ENCODE measurements at regions not wholly inside any gene's neighbourhood (a gene's known extent, or its start where the extent isn't known, plus 50 kb on each side); places are given as distances from the start of the nearest gene placed in this dataset.

DNA sequence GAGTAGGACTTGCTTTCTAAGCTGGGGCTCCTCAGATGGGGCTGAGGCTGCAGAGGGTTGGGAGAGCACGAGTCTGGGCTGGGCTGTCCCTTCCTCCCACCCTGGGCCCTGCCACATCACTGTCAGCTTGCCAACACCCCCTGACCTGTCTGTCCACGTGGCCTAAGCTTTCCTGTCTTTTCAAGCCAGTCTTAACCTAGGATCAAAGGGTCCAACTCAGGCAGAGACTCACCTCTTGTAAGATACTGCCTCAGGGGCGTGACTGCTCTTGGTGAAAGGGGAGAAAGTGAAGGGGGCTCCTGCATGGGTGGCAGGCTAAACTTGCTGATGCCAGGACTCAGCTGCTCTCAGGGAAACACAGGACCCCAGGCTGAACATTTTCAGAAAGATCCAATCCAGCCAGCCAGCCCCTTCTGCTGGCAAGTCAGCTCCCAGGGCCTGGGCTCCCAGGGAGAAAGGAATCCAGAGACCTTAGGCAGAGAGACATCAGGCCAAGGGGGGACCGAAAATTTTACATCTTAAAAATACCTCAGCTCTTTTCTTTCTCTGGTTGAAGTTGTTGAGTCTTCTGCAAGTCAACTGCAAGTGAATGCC lies 144.2 kb upstream of the ID2 start:
- DNase-seq: peak; percentile 39
- H3K4me3 Mint-ChIP-seq: no peak overlapping the region
- Histone ChIP-seq H3K9me3 (ENCODE audit: control insufficient read depth, low read length) (no peaks in the 10 kb centered on the region), H3K36me3 (ENCODE audit: control insufficient read depth, insufficient read depth, low read length) (no peaks in the 10 kb centered on the region), H3K4me3 (ENCODE audit: low read length) (no peak overlapping the region), H3K27ac (ENCODE audit: low read depth, low read length) (no peak overlapping the region), H3K27me3 (ENCODE audit: control insufficient read depth, insufficient read depth, low read length, poor library complexity, severe bottlenecking) (no peaks in the 10 kb centered on the region), H3K9ac (ENCODE audit: extremely low read depth, low read length, poor library complexity, severe bottlenecking) (no peak overlapping the region), H3K4me1 (ENCODE audit: control insufficient read depth, insufficient read depth, low read length) (peaks cover 16% of the 10 kb centered on the region)
- peaks cover 3% of the 10 kb centered on the region for H3K27me3 Mint-ChIP-seq (ENCODE audit: insufficient read depth)
- TF ChIP-seq, protein P1, sequence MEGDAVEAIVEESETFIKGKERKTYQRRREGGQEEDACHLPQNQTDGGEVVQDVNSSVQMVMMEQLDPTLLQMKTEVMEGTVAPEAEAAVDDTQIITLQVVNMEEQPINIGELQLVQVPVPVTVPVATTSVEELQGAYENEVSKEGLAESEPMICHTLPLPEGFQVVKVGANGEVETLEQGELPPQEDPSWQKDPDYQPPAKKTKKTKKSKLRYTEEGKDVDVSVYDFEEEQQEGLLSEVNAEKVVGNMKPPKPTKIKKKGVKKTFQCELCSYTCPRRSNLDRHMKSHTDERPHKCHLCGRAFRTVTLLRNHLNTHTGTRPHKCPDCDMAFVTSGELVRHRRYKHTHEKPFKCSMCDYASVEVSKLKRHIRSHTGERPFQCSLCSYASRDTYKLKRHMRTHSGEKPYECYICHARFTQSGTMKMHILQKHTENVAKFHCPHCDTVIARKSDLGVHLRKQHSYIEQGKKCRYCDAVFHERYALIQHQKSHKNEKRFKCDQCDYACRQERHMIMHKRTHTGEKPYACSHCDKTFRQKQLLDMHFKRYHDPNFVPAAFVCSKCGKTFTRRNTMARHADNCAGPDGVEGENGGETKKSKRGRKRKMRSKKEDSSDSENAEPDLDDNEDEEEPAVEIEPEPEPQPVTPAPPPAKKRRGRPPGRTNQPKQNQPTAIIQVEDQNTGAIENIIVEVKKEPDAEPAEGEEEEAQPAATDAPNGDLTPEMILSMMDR (conservative IDR thresholded peaks at IDR 0.05): no peak
- peaks cover 22% of the 10 kb centered on the region for H3K4me1 Mint-ChIP-seq
- 78 to 82% methylated on average over 1 to 4 of the region's 4 CpGs for WGBS, 2 experiments (ENCODE audit: insufficient coverage in 1 of 2, insufficient read length in 1 of 2)
- H3K36me3 Mint-ChIP-seq (ENCODE audit: low read depth): no peaks in the 10 kb centered on the region
- H3K9me3 Mint-ChIP-seq: no peaks in the 10 kb centered on the region
- H3K27ac Mint-ChIP-seq: no peak overlapping the region

DNA sequence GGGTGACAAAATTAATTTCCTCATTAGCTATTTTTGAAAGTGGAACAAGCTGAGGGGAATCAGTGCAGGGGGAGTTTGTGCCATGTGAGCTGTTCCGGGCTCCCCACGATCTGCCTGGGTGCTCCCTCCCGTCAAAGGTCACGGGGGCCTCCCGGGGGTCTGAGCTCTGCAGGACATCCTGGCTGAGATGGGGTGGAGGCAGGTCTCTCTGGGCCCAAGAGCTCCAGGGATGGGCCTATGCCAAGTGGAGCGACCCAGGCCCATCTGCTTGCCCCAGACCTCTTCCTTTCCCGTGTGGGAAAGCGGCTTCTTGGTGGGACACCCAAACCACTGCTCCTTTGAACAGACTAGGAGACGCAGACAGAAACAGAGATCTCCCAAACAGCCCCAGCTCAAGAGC lies 143.3 kb upstream of the ID2 start:
- TF ChIP-seq, protein P1 (conservative IDR thresholded peaks at IDR 0.05): no peak
- no peak overlapping the region for H3K27ac Mint-ChIP-seq
- H3K27me3 Mint-ChIP-seq (ENCODE audit: insufficient read depth): peaks cover 3% of the 10 kb centered on the region
- 90 to 97% methylated on average over 5 to 9 of the region's 9 CpGs for WGBS, 2 experiments (ENCODE audit: insufficient coverage in 1 of 2, insufficient read length in 1 of 2)
- H3K36me3 Mint-ChIP-seq (ENCODE audit: low read depth): no peaks in the 10 kb centered on the region
- no peak overlapping the region for H3K4me3 Mint-ChIP-seq
- no peaks in the 10 kb centered on the region for H3K9me3 Mint-ChIP-seq
- Histone ChIP-seq H3K27me3 (ENCODE audit: control insufficient read depth, insufficient read depth, low read length, poor library complexity, severe bottlenecking) (no peaks in the 10 kb centered on the region), H3K36me3 (ENCODE audit: control insufficient read depth, insufficient read depth, low read length) (no peaks in the 10 kb centered on the region), H3K9ac (ENCODE audit: extremely low read depth, low read length, poor library complexity, severe bottlenecking) (no peak overlapping the region), H3K4me3 (ENCODE audit: low read length) (no peak overlapping the region), H3K9me3 (ENCODE audit: control insufficient read depth, low read length) (no peaks in the 10 kb centered on the region), H3K27ac (ENCODE audit: low read depth, low read length) (no peak overlapping the region), H3K4me1 (ENCODE audit: control insufficient read depth, insufficient read depth, low read length) (peaks cover 16% of the 10 kb centered on the region)
- DNase-seq: peak; percentile 12
- peaks cover 25% of the 10 kb centered on the region for H3K4me1 Mint-ChIP-seq

DNA sequence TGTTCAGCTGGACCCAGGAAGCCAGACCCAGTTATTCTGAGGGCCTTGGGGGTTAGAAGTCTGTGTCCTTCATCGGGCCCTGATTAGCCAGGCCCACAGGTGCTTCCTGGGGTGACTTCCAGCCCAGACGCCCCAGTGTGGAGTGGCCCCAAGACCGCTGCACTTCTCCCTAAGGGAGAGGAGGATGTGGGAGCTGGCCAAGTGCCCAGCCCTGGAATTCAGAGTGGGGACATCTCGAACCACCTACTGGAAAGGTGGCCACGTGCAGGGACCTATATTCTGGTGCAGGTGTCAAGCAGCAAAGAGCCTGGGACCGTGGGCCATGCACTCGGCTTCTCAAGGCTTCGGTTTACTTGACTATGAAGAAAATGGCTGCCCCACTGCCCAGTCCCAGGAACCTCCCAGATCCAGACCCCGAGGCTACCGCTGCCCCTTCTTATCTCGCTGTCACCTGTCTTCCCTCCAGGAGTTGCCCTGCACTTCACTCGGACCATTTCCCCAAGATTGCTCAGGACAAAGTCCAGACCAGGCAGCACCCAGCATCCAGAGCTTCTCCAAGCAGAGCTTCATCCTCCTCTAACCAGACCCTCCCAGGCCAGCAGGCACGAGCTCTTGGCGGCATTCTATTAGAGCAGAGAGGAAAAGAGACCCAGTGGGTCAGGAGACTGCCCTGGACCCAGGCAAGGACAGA lies 142.8 kb upstream of the ID2 start:
- H3K4me3 ChIP-seq (ENCODE audit: low read length): no peak overlapping the region

More for the DNA sequence above, 142.8 kb upstream of the ID2 start:
- H3K27me3 ChIP-seq (ENCODE audit: control insufficient read depth, insufficient read depth, low read length, poor library complexity, severe bottlenecking): no peaks in the 10 kb centered on the region
- WGBS, 2 experiments (ENCODE audit: insufficient coverage in 1 of 2, insufficient read length in 1 of 2): 94 to 100% methylated on average over 6 to 14 of the region's 14 CpGs
- Mint-ChIP-seq H3K4me3 (no peak overlapping the region), H3K36me3 (ENCODE audit: low read depth) (no peaks in the 10 kb centered on the region), H3K4me1 (peaks cover 25% of the 10 kb centered on the region), H3K27me3 (ENCODE audit: insufficient read depth) (peaks cover 3% of the 10 kb centered on the region), H3K27ac (no peak overlapping the region), H3K9me3 (no peaks in the 10 kb centered on the region)
- H3K36me3 ChIP-seq (ENCODE audit: control insufficient read depth, insufficient read depth, low read length): no peaks in the 10 kb centered on the region
- DNase-seq: peak; percentile 20
- TF ChIP-seq, protein P1 (conservative IDR thresholded peaks at IDR 0.05): no peak
- no peak overlapping the region for H3K9ac ChIP-seq (ENCODE audit: extremely low read depth, low read length, poor library complexity, severe bottlenecking)
- no peak overlapping the region for H3K27ac ChIP-seq (ENCODE audit: low read depth, low read length)
- H3K9me3 ChIP-seq (ENCODE audit: control insufficient read depth, low read length): no peaks in the 10 kb centered on the region
- peaks cover 16% of the 10 kb centered on the region for H3K4me1 ChIP-seq (ENCODE audit: control insufficient read depth, insufficient read depth, low read length)

Data from endodermal cell (in vitro differentiated cells).